ENCODE measurements at regions not wholly inside any gene's neighbourhood (a gene's known extent, or its start where the extent isn't known, plus 50 kb on each side); places are given as distances from the start of the nearest gene placed in this dataset.

DNA sequence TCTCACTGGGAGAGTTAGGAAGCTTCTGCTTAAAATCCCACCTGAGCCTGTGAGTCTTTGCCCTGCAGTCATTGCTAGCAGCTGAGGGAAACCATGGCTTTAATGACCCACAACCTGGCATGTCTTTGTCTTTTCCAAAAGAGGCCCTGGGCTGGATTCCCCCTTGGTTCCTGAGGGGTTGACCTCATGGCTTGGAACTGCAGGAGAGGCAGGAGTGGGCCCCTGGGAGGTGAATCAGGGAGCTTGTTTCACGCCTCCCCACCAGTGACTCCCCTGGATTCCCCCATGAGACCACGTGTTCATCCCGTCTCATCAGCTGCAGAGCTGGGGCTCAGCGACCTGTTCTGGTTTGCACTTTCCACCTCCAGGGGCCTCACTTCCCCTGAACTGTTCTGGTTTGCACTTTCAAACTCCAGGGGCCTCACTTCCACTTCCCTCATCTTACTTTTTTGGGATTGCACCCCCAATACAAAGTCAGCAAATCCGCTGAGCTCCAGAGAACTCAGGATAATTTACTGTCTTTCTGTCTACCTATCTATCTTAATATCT lies 58.5 kb upstream of the TMEM18 start:
- no peak for TF ChIP-seq CTCF (conservative IDR thresholded peaks at IDR 0.05)
- no peak for TF ChIP-seq ZFX (IDR thresholded peaks at IDR 0.05)
